ENCODE measurements at regions not wholly inside any gene's neighbourhood (a gene's known extent, or its start where the extent isn't known, plus 50 kb on each side); places are given as distances from the start of the nearest gene placed in this dataset.

- TF ChIP-seq, protein P1, sequence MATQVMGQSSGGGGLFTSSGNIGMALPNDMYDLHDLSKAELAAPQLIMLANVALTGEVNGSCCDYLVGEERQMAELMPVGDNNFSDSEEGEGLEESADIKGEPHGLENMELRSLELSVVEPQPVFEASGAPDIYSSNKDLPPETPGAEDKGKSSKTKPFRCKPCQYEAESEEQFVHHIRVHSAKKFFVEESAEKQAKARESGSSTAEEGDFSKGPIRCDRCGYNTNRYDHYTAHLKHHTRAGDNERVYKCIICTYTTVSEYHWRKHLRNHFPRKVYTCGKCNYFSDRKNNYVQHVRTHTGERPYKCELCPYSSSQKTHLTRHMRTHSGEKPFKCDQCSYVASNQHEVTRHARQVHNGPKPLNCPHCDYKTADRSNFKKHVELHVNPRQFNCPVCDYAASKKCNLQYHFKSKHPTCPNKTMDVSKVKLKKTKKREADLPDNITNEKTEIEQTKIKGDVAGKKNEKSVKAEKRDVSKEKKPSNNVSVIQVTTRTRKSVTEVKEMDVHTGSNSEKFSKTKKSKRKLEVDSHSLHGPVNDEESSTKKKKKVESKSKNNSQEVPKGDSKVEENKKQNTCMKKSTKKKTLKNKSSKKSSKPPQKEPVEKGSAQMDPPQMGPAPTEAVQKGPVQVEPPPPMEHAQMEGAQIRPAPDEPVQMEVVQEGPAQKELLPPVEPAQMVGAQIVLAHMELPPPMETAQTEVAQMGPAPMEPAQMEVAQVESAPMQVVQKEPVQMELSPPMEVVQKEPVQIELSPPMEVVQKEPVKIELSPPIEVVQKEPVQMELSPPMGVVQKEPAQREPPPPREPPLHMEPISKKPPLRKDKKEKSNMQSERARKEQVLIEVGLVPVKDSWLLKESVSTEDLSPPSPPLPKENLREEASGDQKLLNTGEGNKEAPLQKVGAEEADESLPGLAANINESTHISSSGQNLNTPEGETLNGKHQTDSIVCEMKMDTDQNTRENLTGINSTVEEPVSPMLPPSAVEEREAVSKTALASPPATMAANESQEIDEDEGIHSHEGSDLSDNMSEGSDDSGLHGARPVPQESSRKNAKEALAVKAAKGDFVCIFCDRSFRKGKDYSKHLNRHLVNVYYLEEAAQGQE (IDR thresholded peaks at IDR 0.05; ENCODE audit: low read depth) = no peak
- TF ChIP-seq EP300 (IDR thresholded peaks at IDR 0.05; ENCODE audit: borderline replicate concordance) (no peak), TAF1 (IDR thresholded peaks at IDR 0.05; ENCODE audit: low read depth) (no peak), CEBPB (IDR thresholded peaks at IDR 0.05) (no peak), TEAD4 (IDR thresholded peaks at IDR 0.05) (no peak), EGR1 (IDR thresholded peaks at IDR 0.05) (no peak), CREB1 (IDR thresholded peaks at IDR 0.05; ENCODE audit: low read depth) (no peak), TCF12 (IDR thresholded peaks at IDR 0.05; ENCODE audit: low read depth) (no peak), USF1 (IDR thresholded peaks at IDR 0.05) (no peak), YY1 (IDR thresholded peaks at IDR 0.05; ENCODE audit: low read depth) (no peak)
- TF ChIP-seq, protein P2, sequence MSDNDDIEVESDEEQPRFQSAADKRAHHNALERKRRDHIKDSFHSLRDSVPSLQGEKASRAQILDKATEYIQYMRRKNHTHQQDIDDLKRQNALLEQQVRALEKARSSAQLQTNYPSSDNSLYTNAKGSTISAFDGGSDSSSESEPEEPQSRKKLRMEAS (IDR thresholded peaks at IDR 0.05) = no peak
Measured at GRCh38 chr20:40956542-40957264, 71.9 kb upstream of the TOP1 start.

All from Ishikawa (cell line).